ENCODE measurements at regions not wholly inside any gene's neighbourhood (a gene's known extent, or its start where the extent isn't known, plus 50 kb on each side); places are given as distances from the start of the nearest gene placed in this dataset.

DNA sequence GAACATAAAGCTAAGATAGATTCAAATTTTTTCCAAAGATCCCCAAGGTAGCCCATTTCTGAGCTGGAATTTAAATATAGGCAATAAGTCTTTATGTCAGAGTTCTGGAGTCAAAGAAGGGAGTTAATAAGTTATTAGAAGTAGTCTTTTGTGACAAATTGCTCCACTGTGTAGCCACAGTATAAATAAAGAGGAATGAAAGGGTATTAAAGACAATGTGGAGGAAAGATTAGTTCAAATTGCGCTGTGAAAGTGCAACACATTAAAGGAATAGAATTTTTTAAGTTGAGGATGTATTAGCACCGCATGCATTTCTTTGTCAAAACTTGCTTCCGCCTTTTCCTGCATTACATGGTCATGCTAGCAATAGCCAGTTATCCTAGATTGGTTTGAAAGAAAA is 666.6 kb upstream of the CCDC54 start:
- H3K9ac ChIP-seq (ENCODE audit: low read depth, low read length): no peak overlapping the region
- no peaks in the 10 kb centered on the region for H3K27me3 ChIP-seq (ENCODE audit: insufficient read depth, low read length, poor library complexity)
- no peak for DNase-seq
- H3K4me2 ChIP-seq (ENCODE audit: insufficient read depth, low read length): no peak overlapping the region
- no peak overlapping the region for H3K27ac ChIP-seq (ENCODE audit: low read length)
- ATAC-seq (ENCODE audit: insufficient read depth, low read depth): no peak
- H4K20me1 ChIP-seq (ENCODE audit: insufficient read depth, low read length): no peaks in the 10 kb centered on the region
- peaks cover 15% of the 10 kb centered on the region for H3K4me1 ChIP-seq (ENCODE audit: insufficient read depth, low read length)
- no peaks in the 10 kb centered on the region for H3K36me3 ChIP-seq (ENCODE audit: insufficient read depth, low read length)
- H3K4me3 ChIP-seq (ENCODE audit: low read depth in 1 of 2, low read length in 2 of 2): no peak overlapping the region
- TF ChIP-seq EZH2 (IDR thresholded peaks at IDR 0.05; ENCODE audit: borderline replicate concordance, low read depth, low read length, severe bottlenecking): no peak
- TF ChIP-seq CTCF (IDR thresholded peaks at IDR 0.05; ENCODE audit: borderline replicate concordance, extremely low read depth, low read length, poor library complexity, severe bottlenecking): no peak
- no peak overlapping the region for H2AFZ ChIP-seq (ENCODE audit: low read depth, low read length)
- no peaks in the 10 kb centered on the region for H3K9me3 ChIP-seq (ENCODE audit: insufficient read depth, low read length, severe bottlenecking)
- no peaks in the 10 kb centered on the region for H3K79me2 ChIP-seq (ENCODE audit: insufficient read depth, low read length)

- peak; percentile 84 for ATAC-seq (ENCODE audit: insufficient read depth, low read depth)
- no peak for DNase-seq
Measured at GRCh38 chr3:106711650-106712049, 665.6 kb upstream of the CCDC54 start.

GRCh38 chr3:106714400-106714799 is 662.8 kb upstream of the CCDC54 start:
- Histone ChIP-seq H3K4me2 (ENCODE audit: insufficient read depth, low read length) (no peak overlapping the region), H2AFZ (ENCODE audit: low read depth, low read length) (no peak overlapping the region), H3K27me3 (ENCODE audit: insufficient read depth, low read length, poor library complexity) (no peaks in the 10 kb centered on the region), H3K9me3 (ENCODE audit: insufficient read depth, low read length, severe bottlenecking) (no peaks in the 10 kb centered on the region), H3K4me1 (ENCODE audit: insufficient read depth, low read length) (peaks cover 15% of the 10 kb centered on the region), H4K20me1 (ENCODE audit: insufficient read depth, low read length) (no peaks in the 10 kb centered on the region), H3K36me3 (ENCODE audit: insufficient read depth, low read length) (no peaks in the 10 kb centered on the region), H3K27ac (ENCODE audit: low read length) (no peak overlapping the region), H3K9ac (ENCODE audit: low read depth, low read length) (no peak overlapping the region), H3K79me2 (ENCODE audit: insufficient read depth, low read length) (no peaks in the 10 kb centered on the region), H3K4me3 (ENCODE audit: low read depth in 1 of 2, low read length in 2 of 2) (no peak overlapping the region)
- ATAC-seq (ENCODE audit: insufficient read depth, low read depth) (no peak), DNase-seq (no peak)
- TF ChIP-seq EZH2 (IDR thresholded peaks at IDR 0.05; ENCODE audit: borderline replicate concordance, low read depth, low read length, severe bottlenecking) (no peak), CTCF (IDR thresholded peaks at IDR 0.05; ENCODE audit: borderline replicate concordance, extremely low read depth, low read length, poor library complexity, severe bottlenecking) (no peak)

More at GRCh38 chr3:106711650-106712049, 665.6 kb upstream of the CCDC54 start:
- H3K4me3 ChIP-seq (ENCODE audit: low read depth in 1 of 2, low read length in 2 of 2): no peak overlapping the region
- H3K36me3 ChIP-seq (ENCODE audit: insufficient read depth, low read length): no peaks in the 10 kb centered on the region
- no peak overlapping the region for H3K9ac ChIP-seq (ENCODE audit: low read depth, low read length)
- H4K20me1 ChIP-seq (ENCODE audit: insufficient read depth, low read length): no peaks in the 10 kb centered on the region
- no peaks in the 10 kb centered on the region for H3K27me3 ChIP-seq (ENCODE audit: insufficient read depth, low read length, poor library complexity)
- H2AFZ ChIP-seq (ENCODE audit: low read depth, low read length): peak overlapping the region; percentile 56
- H3K4me1 ChIP-seq (ENCODE audit: insufficient read depth, low read length): peaks cover 15% of the 10 kb centered on the region
- peak overlapping the region; percentile 46 for H3K4me2 ChIP-seq (ENCODE audit: insufficient read depth, low read length)
- TF ChIP-seq CTCF (IDR thresholded peaks at IDR 0.05; ENCODE audit: borderline replicate concordance, extremely low read depth, low read length, poor library complexity, severe bottlenecking) (no peak), EZH2 (IDR thresholded peaks at IDR 0.05; ENCODE audit: borderline replicate concordance, low read depth, low read length, severe bottlenecking) (no peak)
- peak overlapping the region; percentile 55; the same call in 1 of the 2 replicates for H3K27ac ChIP-seq (ENCODE audit: low read length)
- H3K9me3 ChIP-seq (ENCODE audit: insufficient read depth, low read length, severe bottlenecking): no peaks in the 10 kb centered on the region
- no peaks in the 10 kb centered on the region for H3K79me2 ChIP-seq (ENCODE audit: insufficient read depth, low read length)

- DNase-seq (no peak), ATAC-seq (ENCODE audit: insufficient read depth, low read depth) (no peak)
- Histone ChIP-seq H3K79me2 (ENCODE audit: insufficient read depth, low read length) (no peaks in the 10 kb centered on the region), H3K27ac (ENCODE audit: low read length) (no peak overlapping the region), H3K4me1 (ENCODE audit: insufficient read depth, low read length) (peaks cover 15% of the 10 kb centered on the region), H3K27me3 (ENCODE audit: insufficient read depth, low read length, poor library complexity) (no peaks in the 10 kb centered on the region), H4K20me1 (ENCODE audit: insufficient read depth, low read length) (no peaks in the 10 kb centered on the region), H3K9me3 (ENCODE audit: insufficient read depth, low read length, severe bottlenecking) (peaks cover under 1% of the 10 kb centered on the region), H3K4me3 (ENCODE audit: low read depth in 1 of 2, low read length in 2 of 2) (no peak overlapping the region), H3K36me3 (ENCODE audit: insufficient read depth, low read length) (no peaks in the 10 kb centered on the region), H3K4me2 (ENCODE audit: insufficient read depth, low read length) (no peak overlapping the region), H2AFZ (ENCODE audit: low read depth, low read length) (no peak overlapping the region), H3K9ac (ENCODE audit: low read depth, low read length) (no peak overlapping the region)
- TF ChIP-seq CTCF (IDR thresholded peaks at IDR 0.05; ENCODE audit: borderline replicate concordance, extremely low read depth, low read length, poor library complexity, severe bottlenecking) (no peak), EZH2 (IDR thresholded peaks at IDR 0.05; ENCODE audit: borderline replicate concordance, low read depth, low read length, severe bottlenecking) (no peak)
Measured at GRCh38 chr3:106715286-106715685, 662.0 kb upstream of the CCDC54 start.
